ENCODE measurements at regions not wholly inside any gene's neighbourhood (a gene's known extent, or its start where the extent isn't known, plus 50 kb on each side); places are given as distances from the start of the nearest gene placed in this dataset.

DNA sequence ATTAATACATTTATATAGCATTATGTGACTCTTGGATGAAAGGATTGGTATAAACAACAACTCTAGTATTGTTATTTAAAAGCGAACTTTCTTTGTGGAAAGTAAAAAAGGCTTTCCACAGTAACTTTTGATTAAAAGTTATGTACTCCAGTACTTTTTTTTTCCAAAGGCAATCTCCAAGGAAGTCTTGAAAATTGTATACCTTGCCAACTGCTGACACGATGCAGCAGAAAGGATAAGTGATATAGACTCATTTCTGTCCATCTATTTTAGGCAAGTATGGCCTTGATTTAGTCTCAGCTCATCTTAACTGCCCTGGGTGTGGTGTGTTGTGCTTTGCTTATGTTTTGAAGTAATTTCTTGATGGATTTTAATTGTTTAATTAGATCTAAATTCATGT is 79.7 kb downstream of the OTOL1 start:
- Histone ChIP-seq H3K4me3 (no peak overlapping the region), H3K27me3 (no peaks in the 10 kb centered on the region), H3K4me1 (replicated peaks in 1 of 2) (no peaks in the 10 kb centered on the region), H3K9me3 (replicated peaks in 1 of 3) (no peaks in the 10 kb centered on the region), H3K27ac (no peak overlapping the region), H3K36me3 (replicated peaks in 1 of 2) (no peaks in the 10 kb centered on the region)
- intact Hi-C loops (cut with DNase I) = no loop called here
- DNase-seq = no peak
- TF ChIP-seq, protein P1, sequence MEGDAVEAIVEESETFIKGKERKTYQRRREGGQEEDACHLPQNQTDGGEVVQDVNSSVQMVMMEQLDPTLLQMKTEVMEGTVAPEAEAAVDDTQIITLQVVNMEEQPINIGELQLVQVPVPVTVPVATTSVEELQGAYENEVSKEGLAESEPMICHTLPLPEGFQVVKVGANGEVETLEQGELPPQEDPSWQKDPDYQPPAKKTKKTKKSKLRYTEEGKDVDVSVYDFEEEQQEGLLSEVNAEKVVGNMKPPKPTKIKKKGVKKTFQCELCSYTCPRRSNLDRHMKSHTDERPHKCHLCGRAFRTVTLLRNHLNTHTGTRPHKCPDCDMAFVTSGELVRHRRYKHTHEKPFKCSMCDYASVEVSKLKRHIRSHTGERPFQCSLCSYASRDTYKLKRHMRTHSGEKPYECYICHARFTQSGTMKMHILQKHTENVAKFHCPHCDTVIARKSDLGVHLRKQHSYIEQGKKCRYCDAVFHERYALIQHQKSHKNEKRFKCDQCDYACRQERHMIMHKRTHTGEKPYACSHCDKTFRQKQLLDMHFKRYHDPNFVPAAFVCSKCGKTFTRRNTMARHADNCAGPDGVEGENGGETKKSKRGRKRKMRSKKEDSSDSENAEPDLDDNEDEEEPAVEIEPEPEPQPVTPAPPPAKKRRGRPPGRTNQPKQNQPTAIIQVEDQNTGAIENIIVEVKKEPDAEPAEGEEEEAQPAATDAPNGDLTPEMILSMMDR (IDR thresholded peaks at IDR 0.05) = no peak
- TF ChIP-seq POLR2A (IDR thresholded peaks at IDR 0.05) = no peak
- 58 to 62% (median 60%) methylated on average over 2 of the region's 2 CpGs for WGBS, 4 donors

DNA sequence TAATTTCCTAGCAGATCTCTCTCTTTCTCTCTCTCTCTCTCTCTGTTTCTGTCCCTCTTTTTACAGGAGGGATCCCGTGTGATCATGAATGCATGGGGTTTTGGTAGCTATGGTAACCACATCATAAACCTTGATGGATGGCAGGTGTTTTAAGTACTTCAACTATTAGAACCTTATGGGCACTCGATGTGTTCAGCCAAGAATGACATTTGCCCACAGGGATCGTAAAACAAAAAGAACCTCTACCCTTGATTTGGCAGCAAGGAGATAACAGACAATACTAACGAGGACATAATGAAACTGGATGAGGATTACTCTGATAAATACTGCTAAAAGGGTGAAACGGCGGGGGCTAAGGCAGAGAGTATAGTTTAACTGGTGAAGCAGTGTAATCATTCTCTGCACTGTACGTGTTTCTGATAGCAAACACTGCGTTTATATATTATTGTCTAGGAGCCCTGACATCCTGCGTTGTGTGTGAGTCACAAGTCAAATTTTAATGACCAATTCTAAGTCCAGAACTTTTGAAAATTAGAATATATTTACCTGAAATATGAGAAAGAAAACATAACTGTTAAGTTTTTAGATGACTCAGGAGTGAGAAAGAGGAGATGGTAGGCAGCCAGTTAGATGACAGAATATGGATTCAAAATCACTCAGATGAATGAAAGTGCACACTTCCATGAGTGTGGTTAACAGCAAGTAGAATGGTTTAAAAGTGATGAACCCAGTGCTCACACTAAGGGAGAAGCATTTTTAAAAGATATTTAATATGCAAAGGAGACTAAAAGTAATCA is 80.3 kb downstream of the OTOL1 start:
- Histone ChIP-seq H3K27ac (no peak overlapping the region), H3K4me1 (replicated peaks in 1 of 2) (no peaks in the 10 kb centered on the region), H3K36me3 (replicated peaks in 1 of 2) (no peaks in the 10 kb centered on the region), H3K4me3 (no peak overlapping the region), H3K9me3 (replicated peaks in 1 of 3) (no peaks in the 10 kb centered on the region), H3K27me3 (no peaks in the 10 kb centered on the region)
- no peak for DNase-seq
- WGBS, 4 donors = 59 to 63% (median 60%) methylated on average over 9 of the region's 9 CpGs
- TF ChIP-seq POLR2A (IDR thresholded peaks at IDR 0.05) = no peak
- TF ChIP-seq, protein P1 (IDR thresholded peaks at IDR 0.05) = no peak
- intact Hi-C loops (cut with DNase I) = no loop called here

DNA sequence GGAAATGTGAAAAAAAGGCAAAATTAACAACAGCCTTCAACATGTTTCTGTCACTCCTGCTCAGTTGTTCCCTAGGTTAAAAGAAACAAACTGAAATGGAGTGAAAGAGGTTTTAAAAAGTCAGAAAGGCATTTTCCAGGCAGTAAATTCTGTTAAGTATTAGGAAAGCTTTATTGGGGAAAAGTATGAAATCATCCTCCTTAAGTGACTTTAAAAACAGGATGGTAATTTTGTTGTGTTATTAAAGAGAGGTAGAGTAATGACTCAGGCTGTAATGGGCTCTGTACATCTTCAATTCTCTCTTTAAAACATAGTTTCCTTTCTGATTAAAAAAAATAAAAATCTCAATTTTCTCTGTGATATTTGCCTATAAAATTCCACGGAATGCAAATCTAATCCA is 81.1 kb downstream of the OTOL1 start:
- DNase-seq = no peak
- TF ChIP-seq, protein P1 (IDR thresholded peaks at IDR 0.05) = no peak
- no peak for TF ChIP-seq POLR2A (IDR thresholded peaks at IDR 0.05)
- H3K4me1 ChIP-seq (replicated peaks in 1 of 2) = no peaks in the 10 kb centered on the region
- WGBS, 4 donors = 46 to 82% (median 79%) methylated on average over 1 of the region's 1 CpG
- H3K9me3 ChIP-seq (replicated peaks in 1 of 3) = no peaks in the 10 kb centered on the region
- no peak overlapping the region for H3K27ac ChIP-seq
- H3K27me3 ChIP-seq = no peaks in the 10 kb centered on the region
- intact Hi-C loops (cut with DNase I) = no loop called here
- H3K4me3 ChIP-seq = no peak overlapping the region
- no peaks in the 10 kb centered on the region for H3K36me3 ChIP-seq (replicated peaks in 1 of 2)

DNA sequence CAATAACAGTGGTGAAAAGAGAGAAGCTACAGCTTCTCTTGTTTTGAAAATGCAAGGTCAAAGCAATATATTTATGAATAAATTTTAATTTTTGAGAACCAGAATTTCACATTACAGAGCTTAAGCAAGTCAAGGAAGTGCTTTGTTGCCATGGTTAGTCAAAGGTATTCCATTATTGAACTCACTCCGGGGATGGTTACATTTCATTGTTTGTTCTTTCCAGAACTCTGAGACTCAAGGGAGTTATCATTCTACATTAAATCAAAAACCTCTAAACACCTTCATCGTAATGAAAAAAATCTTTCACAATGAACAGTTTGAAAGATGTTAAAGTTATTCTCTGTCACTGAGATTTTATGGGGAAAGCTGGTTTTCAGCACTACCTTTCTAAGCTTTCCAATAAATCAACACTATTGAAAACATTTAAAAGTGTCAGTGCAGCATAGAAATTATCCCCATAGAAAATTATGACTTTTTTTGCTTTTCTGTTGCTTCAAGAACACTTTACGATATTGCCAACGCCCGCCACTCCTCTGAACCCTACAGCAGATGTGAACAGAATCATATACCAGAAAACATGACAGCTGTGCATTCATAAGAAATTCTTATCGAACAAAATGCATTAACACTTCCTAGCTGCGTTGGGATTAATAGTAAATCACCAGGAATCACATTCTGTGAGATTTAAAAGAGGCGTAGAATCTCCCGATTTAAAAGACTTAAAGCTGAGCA is 83.0 kb downstream of the OTOL1 start:
- H3K27me3 ChIP-seq = no peaks in the 10 kb centered on the region
- H3K4me3 ChIP-seq = no peak overlapping the region
- H3K4me1 ChIP-seq (replicated peaks in 1 of 2) = no peaks in the 10 kb centered on the region
- DNase-seq = no peak
- WGBS, 4 donors = 76 to 85% (median 83%) methylated on average over 9 of the region's 9 CpGs
- H3K9me3 ChIP-seq (replicated peaks in 1 of 3) = no peaks in the 10 kb centered on the region
- intact Hi-C loops (cut with DNase I) = no loop called here
- no peaks in the 10 kb centered on the region for H3K36me3 ChIP-seq (replicated peaks in 1 of 2)
- H3K27ac ChIP-seq = no peak overlapping the region
- TF ChIP-seq, protein P1 (IDR thresholded peaks at IDR 0.05) = no peak
- TF ChIP-seq POLR2A (IDR thresholded peaks at IDR 0.05) = no peak
